ENCODE measurements at regions not wholly inside any gene's neighbourhood (a gene's known extent, or its start where the extent isn't known, plus 50 kb on each side); places are given as distances from the start of the nearest gene placed in this dataset.

DNA sequence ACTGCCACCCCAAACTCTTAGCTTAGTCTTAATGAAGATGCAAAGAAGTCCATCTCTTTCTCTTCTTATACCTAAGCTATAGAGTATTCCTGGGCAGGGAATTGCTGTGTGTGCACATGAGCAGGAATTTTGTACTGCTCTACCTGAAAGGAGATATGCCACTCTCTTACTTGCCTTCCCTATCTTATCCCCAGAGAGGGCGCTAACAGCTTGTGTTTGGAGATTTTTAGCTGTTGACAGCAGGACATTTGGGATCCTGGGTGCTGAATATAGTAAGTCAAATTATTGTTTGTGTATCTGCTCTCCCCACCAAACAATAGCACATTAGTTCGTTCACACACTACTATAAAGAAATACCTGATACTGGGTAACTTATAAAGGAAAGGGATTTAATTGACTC, 159.5 kb downstream of the GABRG2 start:
- TF ChIP-seq, protein P1, sequence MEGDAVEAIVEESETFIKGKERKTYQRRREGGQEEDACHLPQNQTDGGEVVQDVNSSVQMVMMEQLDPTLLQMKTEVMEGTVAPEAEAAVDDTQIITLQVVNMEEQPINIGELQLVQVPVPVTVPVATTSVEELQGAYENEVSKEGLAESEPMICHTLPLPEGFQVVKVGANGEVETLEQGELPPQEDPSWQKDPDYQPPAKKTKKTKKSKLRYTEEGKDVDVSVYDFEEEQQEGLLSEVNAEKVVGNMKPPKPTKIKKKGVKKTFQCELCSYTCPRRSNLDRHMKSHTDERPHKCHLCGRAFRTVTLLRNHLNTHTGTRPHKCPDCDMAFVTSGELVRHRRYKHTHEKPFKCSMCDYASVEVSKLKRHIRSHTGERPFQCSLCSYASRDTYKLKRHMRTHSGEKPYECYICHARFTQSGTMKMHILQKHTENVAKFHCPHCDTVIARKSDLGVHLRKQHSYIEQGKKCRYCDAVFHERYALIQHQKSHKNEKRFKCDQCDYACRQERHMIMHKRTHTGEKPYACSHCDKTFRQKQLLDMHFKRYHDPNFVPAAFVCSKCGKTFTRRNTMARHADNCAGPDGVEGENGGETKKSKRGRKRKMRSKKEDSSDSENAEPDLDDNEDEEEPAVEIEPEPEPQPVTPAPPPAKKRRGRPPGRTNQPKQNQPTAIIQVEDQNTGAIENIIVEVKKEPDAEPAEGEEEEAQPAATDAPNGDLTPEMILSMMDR (conservative IDR thresholded peaks at IDR 0.05; ENCODE audit: low read depth in 2 of 2): peak; percentile 83 to 91
- TF ChIP-seq EZH2phosphoT487 (IDR thresholded peaks at IDR 0.05; ENCODE audit: unreplicated experiment): no peak
- TF ChIP-seq, protein P2, sequence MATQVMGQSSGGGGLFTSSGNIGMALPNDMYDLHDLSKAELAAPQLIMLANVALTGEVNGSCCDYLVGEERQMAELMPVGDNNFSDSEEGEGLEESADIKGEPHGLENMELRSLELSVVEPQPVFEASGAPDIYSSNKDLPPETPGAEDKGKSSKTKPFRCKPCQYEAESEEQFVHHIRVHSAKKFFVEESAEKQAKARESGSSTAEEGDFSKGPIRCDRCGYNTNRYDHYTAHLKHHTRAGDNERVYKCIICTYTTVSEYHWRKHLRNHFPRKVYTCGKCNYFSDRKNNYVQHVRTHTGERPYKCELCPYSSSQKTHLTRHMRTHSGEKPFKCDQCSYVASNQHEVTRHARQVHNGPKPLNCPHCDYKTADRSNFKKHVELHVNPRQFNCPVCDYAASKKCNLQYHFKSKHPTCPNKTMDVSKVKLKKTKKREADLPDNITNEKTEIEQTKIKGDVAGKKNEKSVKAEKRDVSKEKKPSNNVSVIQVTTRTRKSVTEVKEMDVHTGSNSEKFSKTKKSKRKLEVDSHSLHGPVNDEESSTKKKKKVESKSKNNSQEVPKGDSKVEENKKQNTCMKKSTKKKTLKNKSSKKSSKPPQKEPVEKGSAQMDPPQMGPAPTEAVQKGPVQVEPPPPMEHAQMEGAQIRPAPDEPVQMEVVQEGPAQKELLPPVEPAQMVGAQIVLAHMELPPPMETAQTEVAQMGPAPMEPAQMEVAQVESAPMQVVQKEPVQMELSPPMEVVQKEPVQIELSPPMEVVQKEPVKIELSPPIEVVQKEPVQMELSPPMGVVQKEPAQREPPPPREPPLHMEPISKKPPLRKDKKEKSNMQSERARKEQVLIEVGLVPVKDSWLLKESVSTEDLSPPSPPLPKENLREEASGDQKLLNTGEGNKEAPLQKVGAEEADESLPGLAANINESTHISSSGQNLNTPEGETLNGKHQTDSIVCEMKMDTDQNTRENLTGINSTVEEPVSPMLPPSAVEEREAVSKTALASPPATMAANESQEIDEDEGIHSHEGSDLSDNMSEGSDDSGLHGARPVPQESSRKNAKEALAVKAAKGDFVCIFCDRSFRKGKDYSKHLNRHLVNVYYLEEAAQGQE (IDR thresholded peaks at IDR 0.05; ENCODE audit: unreplicated experiment): no peak

Measured in GM23338 (cell line).